ENCODE measurements at regions not wholly inside any gene's neighbourhood (a gene's known extent, or its start where the extent isn't known, plus 50 kb on each side); places are given as distances from the start of the nearest gene placed in this dataset.
"Not testable (repeated sequence)": the region's sequence is repeated elsewhere in the genome, so short reads cannot be mapped to it uniquely, and the experiment has no call there.

GRCh38 chr18:1475867-1476266, 571.2 kb downstream of the ADCYAP1 start:
- DNase-seq (ENCODE audit: low read depth in 2 of 2, low spot score in 1 of 2): no peak

- DNase-seq (ENCODE audit: low read depth in 2 of 2, low spot score in 1 of 2): no peak
These were observed 575.6 kb downstream of the ADCYAP1 start for GRCh38 chr18:1480309-1480708.

- DNase-seq (ENCODE audit: low read depth in 2 of 2, low spot score in 1 of 2): no peak
These were observed 576.9 kb downstream of the ADCYAP1 start for GRCh38 chr18:1481577-1481976.

- DNase-seq (ENCODE audit: low read depth in 2 of 2, low spot score in 1 of 2): no peak
These were observed 578.7 kb downstream of the ADCYAP1 start for GRCh38 chr18:1483385-1483784.

GRCh38 chr18:1487457-1487856, 582.8 kb downstream of the ADCYAP1 start:
- DNase-seq (ENCODE audit: low read depth in 2 of 2, low spot score in 1 of 2): no peak

GRCh38 chr18:1488394-1488793, 583.7 kb downstream of the ADCYAP1 start:
- no peak for DNase-seq (ENCODE audit: low read depth in 2 of 2, low spot score in 1 of 2)

GRCh38 chr18:1488957-1489356, 584.3 kb downstream of the ADCYAP1 start:
- no peak for DNase-seq (ENCODE audit: low read depth in 2 of 2, low spot score in 1 of 2)

GRCh38 chr18:1495387-1495786, 590.7 kb downstream of the ADCYAP1 start:
- DNase-seq (ENCODE audit: low read depth in 2 of 2, low spot score in 1 of 2): no peak

- no peak for DNase-seq (ENCODE audit: low read depth in 2 of 2, low spot score in 1 of 2)
These were observed 591.4 kb downstream of the ADCYAP1 start for GRCh38 chr18:1496096-1496495.

- DNase-seq (ENCODE audit: low read depth in 2 of 2, low spot score in 1 of 2): no peak
These were observed 593.5 kb downstream of the ADCYAP1 start for GRCh38 chr18:1498216-1498615.

- no peak for DNase-seq (ENCODE audit: low read depth in 2 of 2, low spot score in 1 of 2)
These were observed 594.6 kb downstream of the ADCYAP1 start for GRCh38 chr18:1499265-1499664.

- no peak for DNase-seq (ENCODE audit: low read depth in 2 of 2, low spot score in 1 of 2)
These were observed 599.2 kb downstream of the ADCYAP1 start for GRCh38 chr18:1503847-1504246.

GRCh38 chr18:1505856-1506255, 601.2 kb downstream of the ADCYAP1 start:
- DNase-seq (ENCODE audit: low read depth in 2 of 2, low spot score in 1 of 2): no peak

GRCh38 chr18:1510542-1511179, 606.0 kb downstream of the ADCYAP1 start:
- no peak for DNase-seq (ENCODE audit: low read depth in 2 of 2, low spot score in 1 of 2)

GRCh38 chr18:1511619-1512311, 607.1 kb downstream of the ADCYAP1 start:
- DNase-seq (ENCODE audit: low read depth in 2 of 2, low spot score in 1 of 2): no peak

GRCh38 chr18:1513519-1513918, 608.8 kb downstream of the ADCYAP1 start:
- no peak for DNase-seq (ENCODE audit: low read depth in 2 of 2, low spot score in 1 of 2)

- not testable (repeated sequence) for DNase-seq (ENCODE audit: low read depth in 2 of 2, low spot score in 1 of 2)
These were observed 617.0 kb downstream of the ADCYAP1 start for GRCh38 chr18:1521588-1522248.

- no peak for DNase-seq (ENCODE audit: low read depth in 2 of 2, low spot score in 1 of 2)
These were observed 617.6 kb downstream of the ADCYAP1 start for GRCh38 chr18:1522249-1522615.

- no peak for DNase-seq (ENCODE audit: low read depth in 2 of 2, low spot score in 1 of 2)
These were observed 622.3 kb downstream of the ADCYAP1 start for GRCh38 chr18:1526991-1527390.

- DNase-seq (ENCODE audit: low read depth in 2 of 2, low spot score in 1 of 2): no peak
These were observed 623.1 kb downstream of the ADCYAP1 start for GRCh38 chr18:1527805-1528204.

GRCh38 chr18:1528447-1528846, 623.8 kb downstream of the ADCYAP1 start:
- no peak for DNase-seq (ENCODE audit: low read depth in 2 of 2, low spot score in 1 of 2)

GRCh38 chr18:1528964-1529509, 624.4 kb downstream of the ADCYAP1 start:
- DNase-seq (ENCODE audit: low read depth in 2 of 2, low spot score in 1 of 2): no peak

All from stimulated activated CD8-positive, alpha-beta memory T cell treated with anti-CD3 and anti-CD28 coated beads, Interleukin-4, amount 100 ng/mL, for 4 hours (primary cell).